Nephron (organoid): ENCODE measurements at regions not wholly inside any gene's neighbourhood (a gene's known extent, or its start where the extent isn't known, plus 50 kb on each side); places are given as distances from the start of the nearest gene placed in this dataset.

Experiments used
- H3K27ac Mint-ChIP-seq, 3 experiments: 2 replicates each; pipeline ENCODE4 v1.8.0; 2020; ENCODE audit warnings: mixed read lengths in 3 of 3, mild to moderate bottlenecking in 2 of 3, moderate library complexity in 1 of 3
- H3K27me3 Mint-ChIP-seq: 2 replicates; pipeline ENCODE4 v1.8.0; 2021; ENCODE audit warnings: low read depth, mild to moderate bottlenecking, moderate library complexity, mixed read lengths
- H3K36me3 Mint-ChIP-seq: 2 replicates; pipeline ENCODE4 v1.8.0; 2020; ENCODE audit warnings: low read depth, mixed read lengths
- H3K4me1 Mint-ChIP-seq: 2 replicates; pipeline ENCODE4 v1.8.0; 2020; ENCODE audit warnings: mixed read lengths
- H3K4me3 Mint-ChIP-seq, 3 experiments: 2 replicates each; pipeline ENCODE4 v1.8.0; 2020; ENCODE audit warnings: mild to moderate bottlenecking in 3 of 3, mixed read lengths in 3 of 3, moderate library complexity in 2 of 3
- H3K9me3 Mint-ChIP-seq: 2 replicates; pipeline ENCODE4 v1.8.0; 2020; ENCODE audit warnings: mixed read lengths
- CTCF ChIP-seq, 3 experiments: fragments of 200-600 bp; sonication (generic); IDR thresholded peaks; one replicate each; pipeline ENCODE4 v1.5.0; 2021; ENCODE audit warnings: antibody characterized with exemption in 3 of 3; ENCODE audit not compliant: unreplicated experiment in 3 of 3

- Mint-ChIP-seq H3K4me1 (no peaks in the 10 kb centered on the region), H3K36me3 (no peaks in the 10 kb centered on the region), H3K27me3 (peaks cover 61% of the 10 kb centered on the region), H3K4me3 (no peak overlapping the region), H3K27ac (no peak overlapping the region), H3K9me3 (peaks cover 8% of the 10 kb centered on the region)
- no peak for TF ChIP-seq CTCF (IDR thresholded peaks at IDR 0.05; ENCODE audit: unreplicated experiment in 3 of 3)
Measured at GRCh38 chr16:89034971-89035668, 58.1 kb upstream of the CBFA2T3 start.

GRCh38 chr16:89035669-89036570, 57.7 kb upstream of the ACSF3 start:
- Mint-ChIP-seq H3K27me3 (peaks cover 64% of the 10 kb centered on the region), H3K27ac (no peak overlapping the region)

GRCh38 chr16:89036776-89037175, 56.9 kb upstream of the ACSF3 start:
- Mint-ChIP-seq H3K27ac (no peak overlapping the region), H3K4me3 (no peak overlapping the region), H3K9me3 (peaks cover 2% of the 10 kb centered on the region), H3K4me1 (no peaks in the 10 kb centered on the region), H3K36me3 (no peaks in the 10 kb centered on the region), H3K27me3 (peaks cover 57% of the 10 kb centered on the region)
- no peak for TF ChIP-seq CTCF (IDR thresholded peaks at IDR 0.05; ENCODE audit: unreplicated experiment in 3 of 3)

More at GRCh38 chr16:89035669-89036570, 57.7 kb upstream of the ACSF3 start:
- Mint-ChIP-seq H3K9me3 (peaks cover 6% of the 10 kb centered on the region), H3K4me3 (no peak overlapping the region), H3K4me1 (no peaks in the 10 kb centered on the region), H3K36me3 (no peaks in the 10 kb centered on the region)
- TF ChIP-seq CTCF (IDR thresholded peaks at IDR 0.05; ENCODE audit: unreplicated experiment in 3 of 3), result no peak

- Mint-ChIP-seq H3K9me3 (no peaks in the 10 kb centered on the region), H3K27ac (no peak overlapping the region), H3K36me3 (no peaks in the 10 kb centered on the region), H3K4me1 (no peaks in the 10 kb centered on the region), H3K4me3 (no peak overlapping the region), H3K27me3 (peaks cover 49% of the 10 kb centered on the region)
- no peak for TF ChIP-seq CTCF (IDR thresholded peaks at IDR 0.05; ENCODE audit: unreplicated experiment in 3 of 3)
Measured at GRCh38 chr16:89037261-89038152, 56.1 kb upstream of the ACSF3 start.

- H3K27me3 Mint-ChIP-seq, result peaks cover 45% of the 10 kb centered on the region
Measured at GRCh38 chr16:89038221-89038721, 55.4 kb upstream of the ACSF3 start.

More at GRCh38 chr16:89038221-89038721, 55.4 kb upstream of the ACSF3 start:
- Mint-ChIP-seq H3K9me3 (no peaks in the 10 kb centered on the region), H3K4me1 (no peaks in the 10 kb centered on the region), H3K4me3 (no peak overlapping the region), H3K27ac (no peak overlapping the region), H3K36me3 (no peaks in the 10 kb centered on the region)
- no peak for TF ChIP-seq CTCF (IDR thresholded peaks at IDR 0.05; ENCODE audit: unreplicated experiment in 3 of 3)
